NT2/D1 (cell line): ENCODE measurements at regions not wholly inside any gene's neighbourhood (a gene's known extent, or its start where the extent isn't known, plus 50 kb on each side); places are given as distances from the start of the nearest gene placed in this dataset.

ENCODE experiments used
- SUZ12 ChIP-seq: IDR thresholded peaks from 2 replicates; pipeline ENCODE4 v1.6.1; 2011; ENCODE audit not compliant: insufficient read length, insufficient read depth; ENCODE audit errors: extremely low read depth
- YY1 ChIP-seq: IDR thresholded peaks from 2 replicates; pipeline ENCODE4 v1.6.1; 2011; ENCODE audit not compliant: insufficient read length, insufficient read depth
- ZNF274 ChIP-seq: IDR thresholded peaks from 2 replicates; pipeline ENCODE4 v1.6.1; 2011; ENCODE audit warnings: mild to moderate bottlenecking, low read depth, low read length

DNA sequence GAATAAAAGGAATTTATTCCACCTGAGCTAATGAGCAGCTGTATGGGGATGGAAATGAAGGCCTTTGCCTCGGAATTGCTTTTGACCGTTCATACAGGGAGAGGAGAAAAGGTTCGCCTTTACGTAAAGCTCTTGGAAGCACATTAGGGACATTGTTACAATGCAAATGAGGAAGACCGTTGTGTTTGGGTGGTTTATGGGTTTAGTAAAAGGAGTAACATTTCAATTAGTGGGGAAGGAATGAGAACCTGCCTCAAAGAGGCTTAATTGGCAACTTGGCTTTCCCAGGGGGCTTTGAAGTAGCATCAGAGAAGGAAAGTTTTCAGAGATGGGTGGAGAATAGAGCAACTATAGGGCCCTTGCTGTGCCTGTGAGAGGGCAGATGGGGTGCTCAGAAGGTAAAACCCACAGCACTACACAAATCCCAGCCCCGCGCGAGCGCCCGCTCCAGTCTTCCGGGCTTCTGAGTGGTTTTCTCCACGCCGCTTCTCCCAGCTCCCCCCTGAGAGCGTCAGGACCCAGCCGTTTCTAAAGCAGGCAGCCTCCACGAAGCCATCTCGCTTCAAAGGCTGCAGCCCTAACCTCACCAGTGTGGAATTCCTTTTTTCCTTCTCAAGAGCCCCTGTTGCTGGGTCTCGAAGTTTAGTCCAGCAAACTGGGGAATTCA is 192.0 kb upstream of the HES1 start:
- TF ChIP-seq ZNF274: no peak
- no peak for TF ChIP-seq SUZ12
- TF ChIP-seq YY1: no peak
